CD8-positive, alpha-beta memory T cell (primary cell): ENCODE measurements at regions not wholly inside any gene's neighbourhood (a gene's known extent, or its start where the extent isn't known, plus 50 kb on each side); places are given as distances from the start of the nearest gene placed in this dataset.

Experiments
- CTCF ChIA-PET: fragments of 350-600 bp; sonication (Branson Sonifier 250); formaldehyde crosslinking; loops from one replicate; lab custom pipeline; 2021; ENCODE audit warnings: antibody characterized with exemption; lab: Charles Lee
- POLR2A ChIA-PET: fragments of 350-600 bp; sonication (Branson Sonifier 250); formaldehyde crosslinking; loops from one replicate; lab custom pipeline; 2021; ENCODE audit warnings: antibody characterized with exemption; lab: Charles Lee
- DNase-seq, 5 donors: peaks; one replicate each; pipeline versions ENCODE4 v3.0.0 to v3.0.0-alpha.2; 2020 to 2022; ENCODE audit warnings: mixed read lengths in 1 of 5
- H3K27ac ChIP-seq: one replicate; pipeline ENCODE4 v1.7.0; 2013; ENCODE audit warnings: low read depth, mild to moderate bottlenecking, low read length, moderate library complexity
- H3K27me3 ChIP-seq: 2 replicates; pipeline ENCODE4 v1.7.0; 2013; ENCODE audit warnings: low read length, mild to moderate bottlenecking; ENCODE audit not compliant: insufficient read depth, poor library complexity, severe bottlenecking
- H3K36me3 ChIP-seq: 2 replicates; pipeline ENCODE4 v1.7.0; 2013; ENCODE audit warnings: mild to moderate bottlenecking, low read length, moderate library complexity; ENCODE audit not compliant: insufficient read depth
- H3K4me1 ChIP-seq: 2 replicates; pipeline ENCODE4 v1.7.0; 2013; ENCODE audit warnings: mild to moderate bottlenecking, low read length, moderate library complexity; ENCODE audit not compliant: insufficient read depth
- H3K4me3 ChIP-seq: 2 replicates; pipeline ENCODE4 v1.7.0; 2013; ENCODE audit warnings: mild to moderate bottlenecking, low read length
- H3K9me3 ChIP-seq: 2 replicates; pipeline ENCODE4 v1.7.0; 2013; ENCODE audit warnings: mild to moderate bottlenecking, low read length
- H3K27ac Mint-ChIP-seq, 8 donors: one replicate each; pipeline ENCODE4 v1.8.0; 2020 to 2021; ENCODE audit warnings: mixed read lengths in 8 of 8, mild to moderate bottlenecking in 6 of 8, inconsistent platforms in 3 of 8, moderate library complexity in 3 of 8
- H3K27me3 Mint-ChIP-seq, 2 donors: one replicate each; pipeline ENCODE4 v1.8.0; 2020 to 2021; ENCODE audit warnings: mixed read lengths in 2 of 2, mild to moderate bottlenecking in 1 of 2, moderate library complexity in 1 of 2
- H3K36me3 Mint-ChIP-seq, 3 donors: one replicate each; pipeline ENCODE4 v1.8.0; 2020 to 2021; ENCODE audit warnings: mixed read lengths in 3 of 3, inconsistent platforms in 1 of 3, mild to moderate bottlenecking in 1 of 3
- H3K4me1 Mint-ChIP-seq, 3 donors: one replicate each; pipeline ENCODE4 v1.8.0; 2020 to 2021; ENCODE audit warnings: mixed read lengths in 3 of 3, inconsistent platforms in 1 of 3, mild to moderate bottlenecking in 1 of 3
- H3K4me3 Mint-ChIP-seq, 7 donors: one replicate each; pipeline ENCODE4 v1.8.0; 2020 to 2021; ENCODE audit warnings: mixed read lengths in 7 of 7, mild to moderate bottlenecking in 6 of 7, moderate library complexity in 4 of 7, inconsistent platforms in 2 of 7
- H3K9me3 Mint-ChIP-seq, 5 donors: one replicate each; pipeline ENCODE4 v1.8.0; 2020 to 2022; ENCODE audit warnings: mixed read lengths in 5 of 5, mild to moderate bottlenecking in 3 of 5, moderate library complexity in 2 of 5, inconsistent platforms in 1 of 5

GRCh38 chr5:91235271-91235694, 147.8 kb downstream of the ARRDC3 start:
- H3K27ac Mint-ChIP-seq = peak overlapping the region in 1 of 8 donors; percentile 31
- H3K9me3 Mint-ChIP-seq = no peaks in the 10 kb centered on the region
- Histone ChIP-seq H3K27ac (no peak overlapping the region), H3K36me3 (no peaks in the 10 kb centered on the region), H3K4me1 (no peaks in the 10 kb centered on the region), H3K9me3 (no peaks in the 10 kb centered on the region), H3K4me3 (no peak overlapping the region), H3K27me3 (no peaks in the 10 kb centered on the region)
- no peaks in the 10 kb centered on the region for H3K4me1 Mint-ChIP-seq
- peaks cover 0 to 6% of the 10 kb centered on the region in 2 donors for H3K27me3 Mint-ChIP-seq
- ChIA-PET POLR2A (no interaction called here), CTCF (interaction anchor here (1.0 to 2.4 kb wide), 2 partner anchors 9 to 150 kb away, joined by 3 to 8 read pairs; no protein-coding TSS in a partner anchor)
- H3K36me3 Mint-ChIP-seq = no peaks in the 10 kb centered on the region
- no peak overlapping the region for H3K4me3 Mint-ChIP-seq
- no peak for DNase-seq

GRCh38 chr5:91232523-91232922, 150.6 kb downstream of the ARRDC3 start:
- ChIA-PET POLR2A (no interaction called here), CTCF (interaction anchor here (0.7 to 1.2 kb wide), 2 partner anchors 152 to 153 kb away, joined by 3 to 5 read pairs; no protein-coding TSS in a partner anchor)
- peaks cover 0 to 11% (median 0%) of the 10 kb centered on the region in 3 donors for H3K36me3 Mint-ChIP-seq
- no peak overlapping the region for H3K27ac ChIP-seq
- H3K27ac Mint-ChIP-seq = no peak overlapping the region
- peaks cover 0 to 18% of the 10 kb centered on the region in 2 donors for H3K27me3 Mint-ChIP-seq
- no peak overlapping the region for H3K4me3 Mint-ChIP-seq
- no peak for DNase-seq
- H3K36me3 ChIP-seq = no peaks in the 10 kb centered on the region
- peaks cover 0 to 8% (median 3%) of the 10 kb centered on the region in 5 donors for H3K9me3 Mint-ChIP-seq
- no peaks in the 10 kb centered on the region for H3K4me1 ChIP-seq
- H3K4me1 Mint-ChIP-seq = no peaks in the 10 kb centered on the region
- no peaks in the 10 kb centered on the region for H3K27me3 ChIP-seq
- no peaks in the 10 kb centered on the region for H3K9me3 ChIP-seq
- no peak overlapping the region for H3K4me3 ChIP-seq

- Mint-ChIP-seq H3K27me3 (peaks cover 0 to 18% of the 10 kb centered on the region in 2 donors), H3K27ac (peak overlapping the region in 1 of 8 donors; percentile 30), H3K4me3 (no peak overlapping the region), H3K9me3 (peaks cover 0 to 8% (median 3%) of the 10 kb centered on the region in 5 donors), H3K4me1 (no peaks in the 10 kb centered on the region), H3K36me3 (peaks cover 0 to 11% (median 0%) of the 10 kb centered on the region in 3 donors)
- no peak for DNase-seq
- H3K36me3 ChIP-seq = no peaks in the 10 kb centered on the region
- CTCF ChIA-PET = interaction anchor here (1.6 to 3.8 kb wide), 3 partner anchors 9 to 158 kb away, joined by 3 to 129 read pairs (median 18); partner anchors contain the start of gene ARRDC3
- H3K27ac ChIP-seq = no peak overlapping the region
- no peaks in the 10 kb centered on the region for H3K9me3 ChIP-seq
- H3K4me1 ChIP-seq = no peaks in the 10 kb centered on the region
- H3K4me3 ChIP-seq = no peak overlapping the region
- H3K27me3 ChIP-seq = no peaks in the 10 kb centered on the region
- POLR2A ChIA-PET = interaction anchor here (0.6 kb wide), 1 partner anchor 32 kb away, joined by 3 read pairs; no protein-coding TSS in a partner anchor
Measured at GRCh38 chr5:91229031-91229727, 153.9 kb downstream of the ARRDC3 start.

- H3K27me3 Mint-ChIP-seq = peaks cover 0 to 18% of the 10 kb centered on the region in 2 donors
- no peaks in the 10 kb centered on the region for H3K4me1 ChIP-seq
- ChIA-PET CTCF (interaction anchor here (1.6 to 3.8 kb wide), 3 partner anchors 144 to 192 kb away, joined by 4 to 129 read pairs (median 19); partner anchors contain the start of gene ARRDC3), POLR2A (interaction anchor here (0.7 to 1.1 kb wide), 2 partner anchors 153 to 155 kb away, joined by 3 to 7 read pairs; partner anchors contain the start of gene ARRDC3)
- no peaks in the 10 kb centered on the region for H3K27me3 ChIP-seq
- H3K27ac ChIP-seq = no peak overlapping the region
- H3K36me3 ChIP-seq = no peaks in the 10 kb centered on the region
- no peak for DNase-seq
- no peak overlapping the region for H3K4me3 Mint-ChIP-seq
- H3K4me3 ChIP-seq = no peak overlapping the region
- H3K4me1 Mint-ChIP-seq = no peaks in the 10 kb centered on the region
- H3K9me3 Mint-ChIP-seq = peaks cover 0 to 8% (median 3%) of the 10 kb centered on the region in 5 donors
- H3K27ac Mint-ChIP-seq = no peak overlapping the region
- peaks cover 0 to 11% (median 0%) of the 10 kb centered on the region in 3 donors for H3K36me3 Mint-ChIP-seq
- no peaks in the 10 kb centered on the region for H3K9me3 ChIP-seq
Measured at GRCh38 chr5:91228188-91228587, 154.9 kb downstream of the ARRDC3 start.

- POLR2A ChIA-PET = interaction anchor here (2.8 kb wide), 1 partner anchor 158 kb away, joined by 21 read pairs; the partner anchor contains the start of gene ARRDC3
- no peak overlapping the region for H3K27ac ChIP-seq
- peak overlapping the region in 1 of 8 donors; percentile 20 for H3K27ac Mint-ChIP-seq
Measured at GRCh38 chr5:91225848-91226686, 157.1 kb downstream of the ARRDC3 start.

GRCh38 chr5:91224969-91225368, 158.1 kb downstream of the ARRDC3 start:
- peaks cover 0 to 8% (median 2%) of the 10 kb centered on the region in 5 donors for H3K9me3 Mint-ChIP-seq
- no peak overlapping the region for H3K4me3 Mint-ChIP-seq
- H3K27ac Mint-ChIP-seq = peak overlapping the region in 1 of 8 donors; percentile 17
- no peak for DNase-seq
- POLR2A ChIA-PET = no interaction called here
- Histone ChIP-seq H3K4me3 (no peak overlapping the region), H3K9me3 (no peaks in the 10 kb centered on the region), H3K4me1 (no peaks in the 10 kb centered on the region), H3K36me3 (no peaks in the 10 kb centered on the region), H3K27me3 (no peaks in the 10 kb centered on the region), H3K27ac (no peak overlapping the region)
- CTCF ChIA-PET = interaction anchor here (1.2 to 9.5 kb wide), 3 partner anchors 162 to 219 kb away, joined by 4 to 137 read pairs (median 15); partner anchors contain the start of gene ARRDC3
- H3K27me3 Mint-ChIP-seq = peaks cover 0 to 18% of the 10 kb centered on the region in 2 donors
- H3K36me3 Mint-ChIP-seq = peaks cover 0 to 10% (median 0%) of the 10 kb centered on the region in 3 donors
- no peaks in the 10 kb centered on the region for H3K4me1 Mint-ChIP-seq

More at GRCh38 chr5:91225848-91226686, 157.1 kb downstream of the ARRDC3 start:
- peak; percentile 40 to 70 (median 46) for DNase-seq
- Mint-ChIP-seq H3K27me3 (peaks cover 0 to 23% of the 10 kb centered on the region in 2 donors), H3K4me3 (no peak overlapping the region), H3K4me1 (no peaks in the 10 kb centered on the region), H3K9me3 (peaks cover 0 to 8% (median 3%) of the 10 kb centered on the region in 5 donors), H3K36me3 (peaks cover 0 to 11% (median 0%) of the 10 kb centered on the region in 3 donors)
- Histone ChIP-seq H3K9me3 (no peaks in the 10 kb centered on the region), H3K4me3 (no peak overlapping the region), H3K4me1 (no peaks in the 10 kb centered on the region), H3K36me3 (no peaks in the 10 kb centered on the region), H3K27me3 (no peaks in the 10 kb centered on the region)
- CTCF ChIA-PET = interaction anchor here (0.7 to 3.8 kb wide), 14 partner anchors 10 to 283 kb away, joined by 3 to 129 read pairs (median 3); partner anchors contain the start of gene ARRDC3

- no peaks in the 10 kb centered on the region for H3K9me3 ChIP-seq
- Mint-ChIP-seq H3K27ac (no peak overlapping the region), H3K4me1 (no peaks in the 10 kb centered on the region), H3K9me3 (peaks cover 0 to 6% (median under 1%) of the 10 kb centered on the region in 5 donors), H3K36me3 (peaks cover 0 to 4% (median 0%) of the 10 kb centered on the region in 3 donors), H3K4me3 (no peak overlapping the region), H3K27me3 (peaks cover 0 to 17% of the 10 kb centered on the region in 2 donors)
- CTCF ChIA-PET = interaction anchor here (1.0 to 9.5 kb wide), 4 partner anchors 162 to 220 kb away, joined by 3 to 137 read pairs (median 10); partner anchors contain the start of gene ARRDC3
- no peaks in the 10 kb centered on the region for H3K36me3 ChIP-seq
- no peak for DNase-seq
- POLR2A ChIA-PET = no interaction called here
- no peak overlapping the region for H3K4me3 ChIP-seq
- H3K27ac ChIP-seq = no peak overlapping the region
- no peaks in the 10 kb centered on the region for H3K27me3 ChIP-seq
- no peaks in the 10 kb centered on the region for H3K4me1 ChIP-seq
Measured at GRCh38 chr5:91224456-91224855, 158.7 kb downstream of the ARRDC3 start.
